Pancreas (tissue), 10 donors: ENCODE measurements at regions not wholly inside any gene's neighbourhood (a gene's known extent, or its start where the extent isn't known, plus 50 kb on each side); places are given as distances from the start of the nearest gene placed in this dataset.
"Not testable (repeated sequence)": the region's sequence is repeated elsewhere in the genome, so short reads cannot be mapped to it uniquely, and the experiment has no call there.

Experiments used
- ATAC-seq, 4 donors: fragments of 200-7000 bp; cut with Tn5 transposase; one replicate each; pipeline versions ENCODE4 v1.8.0 to v1.9.1; 2020; ENCODE audit warnings: mild to moderate bottlenecking in 4 of 4, moderate library complexity in 4 of 4
- DNase-seq, 6 donors: peaks; one replicate each; pipeline ENCODE4 v3.0.0-alpha.2; 2020
- FAIRE-seq: peaks from 2 replicates; lab custom pipeline; 2012; peaks lifted over from hg19 to GRCh38; lab: Jason Lieb, UNC
- H3K27ac ChIP-seq, 4 donors: fragments of 200-600 bp; sonication (generic); 1 replicate in 3 of 4; 2 replicates in 1 of 4; pipeline versions ENCODE4 v1.5.0 to v1.8.0; 2020
- H3K27me3 ChIP-seq, 4 donors: fragments of 200-600 bp; one replicate each; pipeline ENCODE4 v1.8.0; 2021
- H3K36me3 ChIP-seq, 3 donors: fragments of 200-600 bp; sonication (generic) in 1 of 3; one replicate each; pipeline versions ENCODE4 v1.5.0 to v1.8.0; 2020 to 2021
- H3K4me1 ChIP-seq, 3 donors: fragments of 200-600 bp; one replicate each; pipeline ENCODE4 v1.8.0; 2021
- H3K4me3 ChIP-seq, 4 donors: fragments of 200-600 bp; sonication (generic) in 2 of 4; one replicate each; pipeline versions ENCODE4 v1.5.0 to v1.8.0; 2020 to 2021
- H3K9me3 ChIP-seq, 4 donors: fragments of 200-600 bp; one replicate each; pipeline ENCODE4 v1.8.0; 2021
- CTCF ChIP-seq, 4 donors: fragments of 200-600 bp; sonication (generic) in 3 of 4; IDR thresholded peaks; one replicate each; pipeline versions ENCODE4 v1.5.0 to v1.8.0; 2021; ENCODE audit warnings: antibody characterized with exemption in 4 of 4
- WGBS, 2 donors: extraction: QIAGEN DNeasy Blood & Tissue Kit; methylation state at CpG; one replicate each; pipeline ENCODE4 v1.1.7; 2013; 5-methylcytosine and 5-hydroxymethylcytosine counted together
- intact Hi-C, 3 donors: fragments of 100-400 bp; cut with DNase I; formaldehyde crosslinking; loops; one replicate each; pipeline versions ENCODE4 v1.11.1 to v1.14.2; 2022
- donor health status: healthy with polysubstance abuse.
- donor health status: DM: no; HTN: no; CAD: no; lungs with moderate emphysema.
- donor health status: DM: no; HTN: no; CAD: no.
- donor health status: control.
- donor health status: control.
- donor health status: Bipolar disorder and iron deficiency.
- donor health status: DM: yes; HTN: yes; CAD: no.
- donor health status: DM: no; HTN: no; CAD: no.
- donor health status: DM: no; HTN: no; CAD: no.
- donor health status: DM: yes; HTN: yes; CAD: no.

GRCh38 chr14:53714495-53715192, 242.0 kb downstream of the BMP4 start:
- FAIRE-seq (no peak), ATAC-seq (peak in 2 of 4 donors; percentile 52 to 57), DNase-seq (no peak)
- Histone ChIP-seq H3K36me3 (no peaks in the 10 kb centered on the region), H3K4me3 (no peak overlapping the region), H3K4me1 (no peaks in the 10 kb centered on the region), H3K9me3 (no peaks in the 10 kb centered on the region), H3K27me3 (no peaks in the 10 kb centered on the region), H3K27ac (peak overlapping the region in 2 of 4 donors; percentile 23 to 48)
- 8 to 9% methylated on average over 5 of the region's 5 CpGs for WGBS, 2 donors
- intact Hi-C loops, result no loop called here
- TF ChIP-seq CTCF (IDR thresholded peaks at IDR 0.05), result no peak

GRCh38 chr14:53712901-53713300, 243.7 kb downstream of the BMP4 start:
- FAIRE-seq, result not testable (repeated sequence)

DNA sequence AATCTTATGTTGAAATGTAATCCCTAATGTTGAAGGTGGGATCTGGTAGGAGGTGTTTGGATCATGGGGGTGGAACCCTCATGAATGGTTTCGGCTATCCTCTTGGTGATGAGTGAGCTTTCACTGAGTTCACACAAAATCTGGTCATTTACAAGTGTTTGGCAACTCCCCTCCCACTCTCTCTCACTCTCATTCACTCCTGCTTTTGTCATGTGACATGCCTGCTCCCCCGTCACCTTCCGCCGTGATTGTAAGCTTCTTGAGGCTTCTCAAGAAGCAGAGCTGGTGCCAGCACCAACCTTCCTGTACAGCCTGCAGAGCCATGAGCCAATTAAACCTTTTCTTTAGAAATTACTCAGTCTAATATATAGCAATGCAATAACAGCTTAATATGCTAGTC, 245.4 kb downstream of the BMP4 start:
- no peaks in the 10 kb centered on the region for H3K4me1 ChIP-seq
- DNase-seq (no peak), ATAC-seq (no peak), FAIRE-seq (no peak)
- no peak overlapping the region for H3K4me3 ChIP-seq
- TF ChIP-seq CTCF (IDR thresholded peaks at IDR 0.05), result no peak
- no peaks in the 10 kb centered on the region for H3K36me3 ChIP-seq
- intact Hi-C loops, result no loop called here
- H3K27ac ChIP-seq, result no peak overlapping the region
- WGBS, 2 donors, result 77 to 85% methylated on average over 4 of the region's 4 CpGs
- H3K27me3 ChIP-seq, result no peaks in the 10 kb centered on the region
- H3K9me3 ChIP-seq, result no peaks in the 10 kb centered on the region

More at GRCh38 chr14:53712901-53713300, 243.7 kb downstream of the BMP4 start:
- H3K4me3 ChIP-seq, ATAC-seq, H3K9me3 ChIP-seq, H3K36me3 ChIP-seq, H3K27ac ChIP-seq, H3K27me3 ChIP-seq, intact Hi-C loops, DNase-seq, H3K4me1 ChIP-seq: not testable (repeated sequence)
- WGBS, 2 donors, result 78 to 85% methylated on average over 3 of the region's 3 CpGs

- intact Hi-C loops, result no loop called here
- no peak overlapping the region for H3K27ac ChIP-seq
- H3K4me1 ChIP-seq, result no peaks in the 10 kb centered on the region
- no peak overlapping the region for H3K4me3 ChIP-seq
- ATAC-seq (no peak), FAIRE-seq (no peak), DNase-seq (no peak)
- H3K36me3 ChIP-seq, result no peaks in the 10 kb centered on the region
- WGBS, 2 donors, result 58 to 68% methylated on average over 4 of the region's 4 CpGs
- TF ChIP-seq CTCF (IDR thresholded peaks at IDR 0.05), result no peak
- no peaks in the 10 kb centered on the region for H3K9me3 ChIP-seq
- no peaks in the 10 kb centered on the region for H3K27me3 ChIP-seq
These were observed 246.0 kb downstream of the BMP4 start for GRCh38 chr14:53710615-53711014.

GRCh38 chr14:53709381-53709780, 247.2 kb downstream of the BMP4 start:
- TF ChIP-seq CTCF (IDR thresholded peaks at IDR 0.05), result no peak
- Histone ChIP-seq H3K36me3 (no peaks in the 10 kb centered on the region), H3K9me3 (no peaks in the 10 kb centered on the region), H3K4me1 (no peaks in the 10 kb centered on the region), H3K4me3 (no peak overlapping the region), H3K27ac (no peak overlapping the region), H3K27me3 (no peaks in the 10 kb centered on the region)
- no peak for DNase-seq
- ATAC-seq, result no peak
- intact Hi-C loops, result no loop called here
- no peak for FAIRE-seq
- 88 to 98% methylated on average over 3 of the region's 3 CpGs for WGBS, 2 donors
